WTC11 (cell line): ENCODE measurements at regions not wholly inside any gene's neighbourhood (a gene's known extent, or its start where the extent isn't known, plus 50 kb on each side); places are given as distances from the start of the nearest gene placed in this dataset.

Experiments
- ATAC-seq: fragments of 200-7000 bp; cut with Tn5 transposase; 2 replicates; pipeline ENCODE4 v1.10.0; 2021; ENCODE audit warnings: mild to moderate bottlenecking, moderate library complexity
- CTCF ChIA-PET: fragments of 300-600 bp; sonication (Branson Sonifier 250); formaldehyde crosslinking; loops from one replicate; lab custom pipeline; 2021; ENCODE audit warnings: antibody characterized with exemption; lab: Charles Lee
- POLR2A ChIA-PET: fragments of 350-600 bp; sonication (Branson Sonifier 250); formaldehyde crosslinking; loops from one replicate; lab custom pipeline; 2021; ENCODE audit warnings: antibody characterized with exemption; lab: Charles Lee
- DNase-seq: peaks from one replicate; pipeline ENCODE4 v3.0.0; 2021; ENCODE audit warnings: low spot score
- H3K27ac Mint-ChIP-seq: 2 replicates; pipeline ENCODE4 v1.8.0; 2021; ENCODE audit warnings: mixed read lengths
- H3K27me3 Mint-ChIP-seq: 2 replicates; pipeline ENCODE4 v1.8.0; 2021; ENCODE audit warnings: low read depth, mild to moderate bottlenecking, moderate library complexity, mixed read lengths
- H3K36me3 Mint-ChIP-seq: 2 replicates; pipeline ENCODE4 v1.8.0; 2021; ENCODE audit warnings: mixed read lengths
- H3K4me1 Mint-ChIP-seq: 2 replicates; pipeline ENCODE4 v1.8.0; 2022; ENCODE audit warnings: mixed read lengths
- H3K4me3 Mint-ChIP-seq: 2 replicates; pipeline ENCODE4 v1.8.0; 2021; ENCODE audit warnings: mild to moderate bottlenecking, moderate library complexity, mixed read lengths
- H3K9me3 Mint-ChIP-seq: 2 replicates; pipeline ENCODE4 v1.8.0; 2021; ENCODE audit warnings: mixed read lengths
- ATF2 ChIP-seq: sonication (generic); formaldehyde crosslinking; IDR thresholded peaks from 2 replicates; pipeline ENCODE4 v1.8.1; 2022; ENCODE audit warnings: low read depth, missing genetic modification reagents, borderline replicate concordance
- ATF3 ChIP-seq: sonication (generic); formaldehyde crosslinking; conservative IDR thresholded peaks from 2 replicates; pipeline ENCODE4 v1.8.1; 2022; ENCODE audit warnings: mild to moderate bottlenecking, missing genetic modification reagents
- CBFB ChIP-seq: sonication (generic); formaldehyde crosslinking; IDR thresholded peaks from 2 replicates; pipeline ENCODE4 v1.8.1; 2022; ENCODE audit warnings: mild to moderate bottlenecking, low read depth, missing genetic modification reagents
- CREB1 ChIP-seq: sonication (generic); formaldehyde crosslinking; IDR thresholded peaks from 2 replicates; pipeline ENCODE4 v1.8.0; 2023; ENCODE audit warnings: mild to moderate bottlenecking, missing genetic modification reagents
- CREM ChIP-seq: sonication (generic); formaldehyde crosslinking; IDR thresholded peaks from 2 replicates; pipeline ENCODE4 v1.8.1; 2022; ENCODE audit warnings: mild to moderate bottlenecking, missing genetic modification reagents, moderate library complexity
- E2F1 ChIP-seq: sonication (generic); formaldehyde crosslinking; IDR thresholded peaks from 2 replicates; pipeline ENCODE4 v1.8.0; 2022; ENCODE audit warnings: mild to moderate bottlenecking, missing genetic modification reagents
- ELF4 ChIP-seq: sonication (generic); formaldehyde crosslinking; IDR thresholded peaks from 2 replicates; pipeline ENCODE4 v1.8.1; 2022; ENCODE audit warnings: low read depth, mild to moderate bottlenecking, moderate library complexity, missing genetic modification reagents
- ERG ChIP-seq: fragments of 250-450 bp; sonication (Bioruptor Pico); IDR thresholded peaks from 2 replicates; pipeline ENCODE4 v1.8.0; 2021; ENCODE audit warnings: mild to moderate bottlenecking
- FOXJ3 ChIP-seq: sonication (generic); formaldehyde crosslinking; IDR thresholded peaks from 2 replicates; pipeline ENCODE4 v1.9.0; 2021; ENCODE audit warnings: missing genetic modification reagents, mild to moderate bottlenecking, borderline replicate concordance
- FOXK1 ChIP-seq: sonication (generic); formaldehyde crosslinking; IDR thresholded peaks from 2 replicates; pipeline ENCODE4 v1.8.0; 2022; ENCODE audit warnings: mild to moderate bottlenecking, moderate library complexity, missing genetic modification reagents
- GTF2I ChIP-seq: fragments of 250-450 bp; sonication (Bioruptor Pico); conservative IDR thresholded peaks from 2 replicates; pipeline ENCODE4 v1.4.0; 2021; ENCODE audit warnings: mild to moderate bottlenecking
- HMGA2 ChIP-seq: fragments of 250-450 bp; sonication (Bioruptor Pico); IDR thresholded peaks from 2 replicates; pipeline ENCODE4 v1.4.0; 2021; ENCODE audit warnings: mild to moderate bottlenecking, moderate library complexity
- JUN ChIP-seq: sonication (generic); formaldehyde crosslinking; IDR thresholded peaks from 2 replicates; pipeline ENCODE4 v1.8.0; 2023; ENCODE audit warnings: mild to moderate bottlenecking, missing genetic modification reagents
- NFATC4 ChIP-seq: fragments of 250-450 bp; sonication (Bioruptor Pico); IDR thresholded peaks from 2 replicates; pipeline ENCODE4 v1.9.0; 2021; ENCODE audit warnings: mild to moderate bottlenecking
- NFYB ChIP-seq: sonication (generic); formaldehyde crosslinking; conservative IDR thresholded peaks from 2 replicates; pipeline ENCODE4 v1.8.0; 2022; ENCODE audit warnings: low read depth, missing genetic modification reagents
- NR2C2 ChIP-seq: sonication (generic); formaldehyde crosslinking; IDR thresholded peaks from 2 replicates; pipeline ENCODE4 v1.8.0; 2022; ENCODE audit warnings: mild to moderate bottlenecking, missing genetic modification reagents
- PRDM15 ChIP-seq: sonication (generic); formaldehyde crosslinking; IDR thresholded peaks from 2 replicates; pipeline ENCODE4 v1.8.0; 2022; ENCODE audit warnings: missing genetic modification reagents
- RORB ChIP-seq: fragments of 250-450 bp; sonication (Bioruptor Pico); IDR thresholded peaks from 2 replicates; pipeline ENCODE4 v1.9.0; 2021; ENCODE audit warnings: mild to moderate bottlenecking
- STAT6 ChIP-seq: sonication (generic); formaldehyde crosslinking; conservative IDR thresholded peaks from 2 replicates; pipeline ENCODE4 v1.8.1; 2023; ENCODE audit warnings: mild to moderate bottlenecking, low read depth, missing genetic modification reagents, moderate library complexity
- TCF7 ChIP-seq: sonication (generic); formaldehyde crosslinking; IDR thresholded peaks from 2 replicates; pipeline ENCODE4 v1.8.0; 2022; ENCODE audit warnings: mild to moderate bottlenecking, low read depth, missing genetic modification reagents, moderate library complexity
- ZNF138 ChIP-seq: sonication (generic); formaldehyde crosslinking; conservative IDR thresholded peaks from 2 replicates; pipeline ENCODE4 v1.8.1; 2022; ENCODE audit warnings: mild to moderate bottlenecking, moderate library complexity, missing genetic modification reagents
- ZSCAN18 ChIP-seq: fragments of 250-450 bp; sonication (Bioruptor Pico); IDR thresholded peaks from 2 replicates; pipeline ENCODE4 v2.1.2; 2022; ENCODE audit warnings: mild to moderate bottlenecking, moderate library complexity

GRCh38 chr13:37510441-37510840 is 88.1 kb downstream of the POSTN start:
- no peak for DNase-seq
- TF ChIP-seq ATF3 (CRISPR knock-in tag) (no peak), NR2C2 (no peak), FOXJ3 (CRISPR knock-in tag) (no peak), CREB1 (CRISPR knock-in tag) (no peak), STAT6 (CRISPR knock-in tag) (no peak), ELF4 (CRISPR knock-in tag) (no peak)
- H3K4me1 Mint-ChIP-seq: peaks cover 8% of the 10 kb centered on the region; the same call in 1 of the 2 replicates
- ChIA-PET POLR2A (no interaction called here), CTCF (no interaction called here)
- no peak for ATAC-seq
- H3K27ac Mint-ChIP-seq: no peak overlapping the region
- no peaks in the 10 kb centered on the region for H3K27me3 Mint-ChIP-seq
- H3K36me3 Mint-ChIP-seq: no peaks in the 10 kb centered on the region
- H3K4me3 Mint-ChIP-seq: no peak overlapping the region
- peaks cover 4% of the 10 kb centered on the region for H3K9me3 Mint-ChIP-seq

- Mint-ChIP-seq H3K27me3 (no peaks in the 10 kb centered on the region), H3K4me1 (0 out of 2 replicates have a peak, but pooled peaks cover 3% of the 10 kb centered on the region), H3K9me3 (peaks cover 4% of the 10 kb centered on the region), H3K4me3 (no peak overlapping the region), H3K27ac (no peak overlapping the region), H3K36me3 (no peaks in the 10 kb centered on the region)
- ChIA-PET CTCF (no interaction called here), POLR2A (no interaction called here)
- TF ChIP-seq GTF2I (CRISPR knock-in tag): no peak
- no peak for TF ChIP-seq FOXK1 (CRISPR knock-in tag)
- no peak for TF ChIP-seq TCF7 (CRISPR knock-in tag)
- TF ChIP-seq JUN (CRISPR knock-in tag): no peak
- TF ChIP-seq ZNF138 (CRISPR knock-in tag): no peak
- TF ChIP-seq RORB (CRISPR knock-in tag): no peak
- no peak for TF ChIP-seq ERG (CRISPR knock-in tag)
- no peak for TF ChIP-seq NFYB (CRISPR knock-in tag)
- TF ChIP-seq CBFB (CRISPR knock-in tag): no peak
- no peak for TF ChIP-seq E2F1 (CRISPR knock-in tag)
- no peak for TF ChIP-seq NFATC4 (CRISPR knock-in tag)
- TF ChIP-seq PRDM15 (CRISPR knock-in tag): no peak
- TF ChIP-seq ATF2 (CRISPR knock-in tag): no peak
- TF ChIP-seq HMGA2 (CRISPR knock-in tag): no peak
- no peak for TF ChIP-seq CREM (CRISPR knock-in tag)
- TF ChIP-seq ZSCAN18 (CRISPR knock-in tag): no peak
- DNase-seq (no peak), ATAC-seq (no peak)
Measured at GRCh38 chr13:37505531-37505930, 93.0 kb downstream of the POSTN start.
